Astrocyte (in vitro differentiated cells and primary cell): ENCODE measurements at regions not wholly inside any gene's neighbourhood (a gene's known extent, or its start where the extent isn't known, plus 50 kb on each side); places are given as distances from the start of the nearest gene placed in this dataset.

ENCODE experiments used
- CTCF ChIP-seq: IDR thresholded peaks from 2 replicates; pipeline ENCODE4 v1.5.1; 2011; ENCODE audit warnings: low read depth, mild to moderate bottlenecking, inconsistent platforms, low read length, moderate library complexity; ENCODE audit not compliant: insufficient read depth
- EZH2 ChIP-seq: IDR thresholded peaks from 2 replicates; pipeline ENCODE4 v1.6.1; 2012; ENCODE audit warnings: mild to moderate bottlenecking, low read length, inconsistent platforms; ENCODE audit not compliant: insufficient read depth

- no peak for TF ChIP-seq CTCF
- TF ChIP-seq EZH2: no peak
Observed at GRCh38 chr13:48154671-48155070, 59.8 kb upstream of the MED4 start.
